ENCODE measurements at regions not wholly inside any gene's neighbourhood (a gene's known extent, or its start where the extent isn't known, plus 50 kb on each side); places are given as distances from the start of the nearest gene placed in this dataset.

- peak; percentile 3 for DNase-seq (ENCODE audit: extremely low read depth, low read depth)
- TF ChIP-seq, protein P1, sequence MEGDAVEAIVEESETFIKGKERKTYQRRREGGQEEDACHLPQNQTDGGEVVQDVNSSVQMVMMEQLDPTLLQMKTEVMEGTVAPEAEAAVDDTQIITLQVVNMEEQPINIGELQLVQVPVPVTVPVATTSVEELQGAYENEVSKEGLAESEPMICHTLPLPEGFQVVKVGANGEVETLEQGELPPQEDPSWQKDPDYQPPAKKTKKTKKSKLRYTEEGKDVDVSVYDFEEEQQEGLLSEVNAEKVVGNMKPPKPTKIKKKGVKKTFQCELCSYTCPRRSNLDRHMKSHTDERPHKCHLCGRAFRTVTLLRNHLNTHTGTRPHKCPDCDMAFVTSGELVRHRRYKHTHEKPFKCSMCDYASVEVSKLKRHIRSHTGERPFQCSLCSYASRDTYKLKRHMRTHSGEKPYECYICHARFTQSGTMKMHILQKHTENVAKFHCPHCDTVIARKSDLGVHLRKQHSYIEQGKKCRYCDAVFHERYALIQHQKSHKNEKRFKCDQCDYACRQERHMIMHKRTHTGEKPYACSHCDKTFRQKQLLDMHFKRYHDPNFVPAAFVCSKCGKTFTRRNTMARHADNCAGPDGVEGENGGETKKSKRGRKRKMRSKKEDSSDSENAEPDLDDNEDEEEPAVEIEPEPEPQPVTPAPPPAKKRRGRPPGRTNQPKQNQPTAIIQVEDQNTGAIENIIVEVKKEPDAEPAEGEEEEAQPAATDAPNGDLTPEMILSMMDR (IDR thresholded peaks at IDR 0.05; ENCODE audit: low read depth, low read length), result no peak
These were observed 409.5 kb upstream of the POU3F3 start for GRCh38 chr2:104444392-104444791.

- TF ChIP-seq, protein P1 (IDR thresholded peaks at IDR 0.05; ENCODE audit: low read depth, low read length), result no peak
These were observed 409.0 kb upstream of the POU3F3 start for GRCh38 chr2:104444889-104445288.

GRCh38 chr2:104447831-104448434 lies 406.0 kb upstream of the POU3F3 start:
- TF ChIP-seq, protein P1 (IDR thresholded peaks at IDR 0.05; ENCODE audit: low read depth, low read length), result no peak; the same call in 1 of the 2 replicates
- no peak for DNase-seq (ENCODE audit: extremely low read depth, low read depth)

More at GRCh38 chr2:104444889-104445288, 409.0 kb upstream of the POU3F3 start:
- no peak for DNase-seq (ENCODE audit: extremely low read depth, low read depth)

- TF ChIP-seq, protein P1 (IDR thresholded peaks at IDR 0.05; ENCODE audit: low read depth, low read length), result no peak
- DNase-seq (ENCODE audit: extremely low read depth, low read depth), result no peak
These were observed 405.1 kb upstream of the POU3F3 start for GRCh38 chr2:104448661-104449440.

- no peak for DNase-seq (ENCODE audit: extremely low read depth, low read depth)
These were observed 401.4 kb upstream of the POU3F3 start for GRCh38 chr2:104452558-104452957.

DNA sequence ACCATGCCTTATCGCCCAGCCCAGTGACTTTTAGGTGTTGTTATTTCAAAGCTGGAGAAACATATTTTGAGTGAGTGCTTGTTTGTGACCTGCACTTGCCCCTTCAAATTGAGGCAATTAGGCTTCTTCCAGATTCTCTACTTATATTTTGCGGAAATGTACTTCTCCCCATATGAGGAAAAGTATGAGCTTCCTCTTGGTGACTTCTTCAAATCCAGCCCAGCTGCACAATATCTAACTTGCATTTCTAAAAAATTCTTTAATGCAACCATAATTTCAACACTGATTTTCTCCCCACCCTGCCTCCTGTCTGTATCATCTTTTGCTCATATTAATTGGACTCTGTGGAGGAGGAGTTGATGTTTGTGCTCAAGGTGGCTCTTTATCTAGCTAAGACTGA lies 391.2 kb upstream of the POU3F3 start:
- DNase-seq (ENCODE audit: extremely low read depth, low read depth), result no peak

More at GRCh38 chr2:104452558-104452957, 401.4 kb upstream of the POU3F3 start:
- TF ChIP-seq, protein P1 (IDR thresholded peaks at IDR 0.05; ENCODE audit: low read depth, low read length), result no peak

More for the DNA sequence above, 391.2 kb upstream of the POU3F3 start:
- TF ChIP-seq, protein P1 (IDR thresholded peaks at IDR 0.05; ENCODE audit: low read depth, low read length), result no peak
